NT2/D1 (cell line): ENCODE measurements at regions not wholly inside any gene's neighbourhood (a gene's known extent, or its start where the extent isn't known, plus 50 kb on each side); places are given as distances from the start of the nearest gene placed in this dataset.

ENCODE experiments used
- DNase-seq: peaks from one replicate; pipeline ENCODE4 v3.0.0-alpha.2; 2011; ENCODE audit warnings: low read depth, low spot score
- H3K27me3 ChIP-seq: 2 replicates; pipeline ENCODE4 v1.6.0; 2011; ENCODE audit warnings: mild to moderate bottlenecking; ENCODE audit not compliant: insufficient read length, insufficient read depth
- H3K36me3 ChIP-seq: 2 replicates; pipeline ENCODE4 v1.6.1; 2011; ENCODE audit warnings: mild to moderate bottlenecking, low read length, mixed read lengths; ENCODE audit not compliant: insufficient read depth, insufficient read length
- H3K4me1 ChIP-seq: 2 replicates; pipeline ENCODE4 v1.5.1; 2011; ENCODE audit not compliant: insufficient read depth, insufficient read length
- H3K4me3 ChIP-seq: 2 replicates; pipeline ENCODE4 v1.5.1; 2011; ENCODE audit warnings: low read depth; ENCODE audit not compliant: insufficient read length
- H3K9ac ChIP-seq: 2 replicates; pipeline ENCODE4 v1.6.0; 2011; ENCODE audit warnings: low read depth; ENCODE audit not compliant: insufficient read length
- H3K9me3 ChIP-seq: 2 replicates; pipeline ENCODE4 v1.5.1; 2011; ENCODE audit warnings: mild to moderate bottlenecking, low read length; ENCODE audit not compliant: insufficient read depth
- SUZ12 ChIP-seq: IDR thresholded peaks from 2 replicates; pipeline ENCODE4 v1.6.1; 2011; ENCODE audit not compliant: insufficient read length, insufficient read depth; ENCODE audit errors: extremely low read depth
- YY1 ChIP-seq: IDR thresholded peaks from 2 replicates; pipeline ENCODE4 v1.6.1; 2011; ENCODE audit not compliant: insufficient read length, insufficient read depth
- ZNF274 ChIP-seq: IDR thresholded peaks from 2 replicates; pipeline ENCODE4 v1.6.1; 2011; ENCODE audit warnings: mild to moderate bottlenecking, low read depth, low read length

DNA sequence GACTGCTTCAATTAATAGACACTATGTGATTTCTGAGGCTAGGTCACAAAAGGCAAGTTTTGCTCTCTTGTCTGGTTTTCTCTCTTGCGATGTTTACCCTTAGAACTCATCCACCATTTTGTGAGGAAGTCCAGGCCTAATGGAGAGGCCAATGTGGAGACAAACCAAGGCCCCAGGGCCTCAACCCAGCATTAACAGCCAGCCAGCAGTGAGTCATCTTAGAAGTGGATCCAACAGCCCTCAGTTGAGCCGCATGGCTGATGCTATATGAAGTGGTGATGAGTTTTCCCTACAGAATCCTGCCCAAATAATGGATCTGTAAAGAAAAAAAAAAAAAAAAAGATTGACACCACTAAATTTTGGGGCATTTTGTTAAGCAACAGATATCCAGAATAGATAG is 95.1 kb downstream of the DNTTIP2 start:
- Histone ChIP-seq H3K36me3 (no peaks in the 10 kb centered on the region), H3K27me3 (no peaks in the 10 kb centered on the region), H3K4me3 (no peak overlapping the region), H3K4me1 (no peaks in the 10 kb centered on the region), H3K9me3 (peaks cover 13% of the 10 kb centered on the region), H3K9ac (no peak overlapping the region)
- TF ChIP-seq YY1 (no peak), SUZ12 (no peak), ZNF274 (no peak)
- DNase-seq = no peak

DNA sequence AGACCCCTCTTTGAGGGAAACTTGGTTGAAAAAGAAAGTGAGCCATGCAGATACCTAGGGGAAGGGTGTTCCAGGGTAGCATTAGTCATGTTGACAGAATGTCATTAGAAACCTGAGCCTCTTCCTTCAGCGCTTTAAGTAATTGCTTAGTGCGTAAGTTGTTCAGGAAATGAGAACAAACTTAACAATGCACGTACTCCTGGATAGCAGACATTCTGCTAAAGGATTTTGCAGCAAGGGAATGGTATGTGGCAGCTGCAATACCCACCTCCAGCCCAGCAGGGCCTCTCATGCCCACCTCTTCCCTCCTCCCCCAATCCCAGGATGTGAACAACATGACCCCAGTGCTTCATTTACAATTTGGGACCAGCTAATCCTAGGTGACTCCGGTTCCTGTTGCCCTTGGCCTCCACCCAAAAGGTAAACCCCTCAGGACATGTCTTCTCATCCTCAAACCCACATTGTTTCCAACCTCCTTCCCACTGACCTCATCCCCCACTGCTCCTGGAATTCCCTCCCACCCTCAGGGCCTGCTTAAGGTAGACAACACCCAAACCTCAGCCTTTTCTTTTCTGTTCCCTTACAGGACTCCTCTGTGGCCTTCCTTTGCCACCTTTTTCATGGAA is 98.0 kb upstream of the BCAR3 start:
- TF ChIP-seq SUZ12 (no peak), ZNF274 (no peak), YY1 (no peak)
- peaks cover 7% of the 10 kb centered on the region; the same call in 1 of the 2 replicates for H3K9me3 ChIP-seq
- H3K27me3 ChIP-seq = no peaks in the 10 kb centered on the region
- H3K9ac ChIP-seq = no peak overlapping the region
- no peaks in the 10 kb centered on the region for H3K4me1 ChIP-seq
- no peak overlapping the region for H3K4me3 ChIP-seq
- peak; percentile 74 for DNase-seq
- H3K36me3 ChIP-seq = no peaks in the 10 kb centered on the region

- no peak overlapping the region for H3K4me3 ChIP-seq
- TF ChIP-seq YY1 (no peak), SUZ12 (no peak), ZNF274 (no peak)
- H3K4me1 ChIP-seq = no peaks in the 10 kb centered on the region
- H3K9me3 ChIP-seq = peaks cover 7% of the 10 kb centered on the region; the same call in 1 of the 2 replicates
- no peak overlapping the region for H3K9ac ChIP-seq
- no peaks in the 10 kb centered on the region for H3K27me3 ChIP-seq
- DNase-seq = no peak
- H3K36me3 ChIP-seq = no peaks in the 10 kb centered on the region
Observed at GRCh38 chr1:93778457-93778856, 96.8 kb upstream of the BCAR3 start.

- no peaks in the 10 kb centered on the region for H3K27me3 ChIP-seq
- TF ChIP-seq ZNF274 = no peak
- TF ChIP-seq YY1 = no peak
- no peak for TF ChIP-seq SUZ12
- H3K4me3 ChIP-seq = no peak overlapping the region
- no peak for DNase-seq
- H3K4me1 ChIP-seq = no peaks in the 10 kb centered on the region
- peaks cover 7% of the 10 kb centered on the region; the same call in 1 of the 2 replicates for H3K9me3 ChIP-seq
- no peak overlapping the region for H3K9ac ChIP-seq
- no peaks in the 10 kb centered on the region for H3K36me3 ChIP-seq
Observed at GRCh38 chr1:93777255-93777654, 95.6 kb upstream of the BCAR3 start.

DNA sequence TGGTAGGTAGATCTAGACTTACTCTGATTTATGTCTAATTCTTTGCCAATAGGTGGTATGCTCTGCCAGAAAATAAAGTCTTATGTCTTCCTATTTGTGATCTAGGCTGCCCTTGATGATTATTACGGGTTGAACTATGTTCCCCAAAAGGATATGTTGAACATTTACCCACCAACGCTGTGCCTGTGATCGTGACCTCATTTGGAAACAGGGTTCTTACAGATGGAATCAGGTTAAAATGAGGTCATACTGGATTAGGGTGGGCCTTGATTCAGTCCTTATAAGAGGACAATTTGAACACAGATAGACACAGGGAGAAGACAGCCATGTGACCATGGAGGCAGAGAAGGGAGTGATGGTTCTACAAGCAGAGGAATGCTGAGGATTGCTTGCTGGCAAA is 95.1 kb upstream of the BCAR3 start:
- H3K9me3 ChIP-seq = peaks cover 7% of the 10 kb centered on the region; the same call in 1 of the 2 replicates
- H3K36me3 ChIP-seq = no peaks in the 10 kb centered on the region
- TF ChIP-seq YY1 (no peak), SUZ12 (no peak), ZNF274 (no peak)
- H3K27me3 ChIP-seq = no peaks in the 10 kb centered on the region
- no peak for DNase-seq
- H3K9ac ChIP-seq = no peak overlapping the region
- no peak overlapping the region for H3K4me3 ChIP-seq
- no peaks in the 10 kb centered on the region for H3K4me1 ChIP-seq

DNA sequence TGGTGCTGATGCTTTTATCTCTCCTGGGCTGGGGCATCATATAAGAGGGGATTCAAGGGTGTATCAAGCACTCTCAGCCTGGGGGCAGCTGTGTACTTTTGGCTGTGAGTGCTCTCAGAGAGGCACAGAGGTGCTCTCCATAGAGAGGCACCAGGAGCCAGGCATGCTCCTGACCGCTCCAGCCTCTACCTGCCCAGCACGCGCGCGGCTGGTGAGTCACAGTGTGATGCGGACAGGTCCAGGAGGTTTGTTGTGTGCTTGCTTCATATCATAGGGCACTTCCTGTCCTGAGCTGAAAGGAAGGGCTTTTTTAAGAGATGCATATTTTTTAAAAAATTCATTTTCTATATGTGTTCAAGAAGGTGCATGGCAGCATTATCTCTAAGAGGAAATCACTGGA is 93.6 kb upstream of the BCAR3 start:
- DNase-seq = no peak
- H3K4me3 ChIP-seq = no peak overlapping the region
- H3K9me3 ChIP-seq = no peaks in the 10 kb centered on the region; the same call in 1 of the 2 replicates
- H3K27me3 ChIP-seq = no peaks in the 10 kb centered on the region
- H3K9ac ChIP-seq = no peak overlapping the region
- H3K36me3 ChIP-seq = no peaks in the 10 kb centered on the region
- TF ChIP-seq YY1 (no peak), SUZ12 (no peak), ZNF274 (no peak)
- peaks cover 1% of the 10 kb centered on the region for H3K4me1 ChIP-seq

- no peak overlapping the region for H3K9ac ChIP-seq
- no peak for TF ChIP-seq ZNF274
- no peak for TF ChIP-seq YY1
- TF ChIP-seq SUZ12 = no peak
- H3K9me3 ChIP-seq = no peaks in the 10 kb centered on the region; the same call in 1 of the 2 replicates
- H3K27me3 ChIP-seq = no peaks in the 10 kb centered on the region
- peaks cover 6% of the 10 kb centered on the region for H3K4me1 ChIP-seq
- DNase-seq = no peak
- H3K4me3 ChIP-seq = no peak overlapping the region
- no peaks in the 10 kb centered on the region for H3K36me3 ChIP-seq
Observed at GRCh38 chr1:93774707-93775106, 93.1 kb upstream of the BCAR3 start.
